Epithelial cell of esophagus (primary cell): ENCODE measurements at regions not wholly inside any gene's neighbourhood (a gene's known extent, or its start where the extent isn't known, plus 50 kb on each side); places are given as distances from the start of the nearest gene placed in this dataset.

Experiments used
- DNase-seq: peaks from one replicate; pipeline ENCODE4 v3.0.0; 2010; ENCODE audit warnings: low read depth
- H3K4me3 ChIP-seq: 2 replicates; pipeline ENCODE4 v1.5.1; 2011; ENCODE audit warnings: mild to moderate bottlenecking, low read length, control low read depth
- CTCF ChIP-seq: IDR thresholded peaks from 2 replicates; pipeline ENCODE4 v1.5.1; 2011; ENCODE audit warnings: low read depth, mild to moderate bottlenecking, low read length, control low read depth, inconsistent platforms; ENCODE audit not compliant: insufficient read depth; ENCODE audit errors: missing control alignments

GRCh38 chr4:32735856-32736590 is 2015.9 kb downstream of the PCDH7 start:
- H3K4me3 ChIP-seq = no peak overlapping the region
- no peak for TF ChIP-seq CTCF
- DNase-seq = no peak

- no peak overlapping the region for H3K4me3 ChIP-seq
- TF ChIP-seq CTCF = no peak
- DNase-seq = no peak
These were observed 2024.0 kb downstream of the PCDH7 start for GRCh38 chr4:32744211-32744610.

- H3K4me3 ChIP-seq = no peak overlapping the region
- no peak for TF ChIP-seq CTCF
- no peak for DNase-seq
These were observed 2025.2 kb downstream of the PCDH7 start for GRCh38 chr4:32745351-32745750.

- no peak for TF ChIP-seq CTCF
- DNase-seq = no peak
- no peak overlapping the region for H3K4me3 ChIP-seq
These were observed 2027.9 kb downstream of the PCDH7 start for GRCh38 chr4:32748061-32748460.

- H3K4me3 ChIP-seq = no peak overlapping the region
- no peak for TF ChIP-seq CTCF
- no peak for DNase-seq
These were observed 2028.3 kb downstream of the PCDH7 start for GRCh38 chr4:32748498-32748897.

GRCh38 chr4:32752962-32753361 is 2032.8 kb downstream of the PCDH7 start:
- no peak for DNase-seq
- H3K4me3 ChIP-seq = no peak overlapping the region
- no peak for TF ChIP-seq CTCF
